GM12892 (cell line): ENCODE measurements at regions not wholly inside any gene's neighbourhood (a gene's known extent, or its start where the extent isn't known, plus 50 kb on each side); places are given as distances from the start of the nearest gene placed in this dataset.

Experiments
- POLR2A ChIP-seq: IDR thresholded peaks from 2 replicates; pipeline ENCODE4 v1.6.1; 2011; ENCODE audit warnings: low read depth, low read length, control low read depth
- POLR2AphosphoS5 ChIP-seq: IDR thresholded peaks from 2 replicates; pipeline ENCODE4 v1.6.1; 2011; ENCODE audit warnings: low read depth, low read length, control low read depth
- TAF1 ChIP-seq: IDR thresholded peaks from 2 replicates; pipeline ENCODE4 v1.6.1; 2011; ENCODE audit warnings: low read depth, mild to moderate bottlenecking, control low read depth, low read length, borderline replicate concordance

DNA sequence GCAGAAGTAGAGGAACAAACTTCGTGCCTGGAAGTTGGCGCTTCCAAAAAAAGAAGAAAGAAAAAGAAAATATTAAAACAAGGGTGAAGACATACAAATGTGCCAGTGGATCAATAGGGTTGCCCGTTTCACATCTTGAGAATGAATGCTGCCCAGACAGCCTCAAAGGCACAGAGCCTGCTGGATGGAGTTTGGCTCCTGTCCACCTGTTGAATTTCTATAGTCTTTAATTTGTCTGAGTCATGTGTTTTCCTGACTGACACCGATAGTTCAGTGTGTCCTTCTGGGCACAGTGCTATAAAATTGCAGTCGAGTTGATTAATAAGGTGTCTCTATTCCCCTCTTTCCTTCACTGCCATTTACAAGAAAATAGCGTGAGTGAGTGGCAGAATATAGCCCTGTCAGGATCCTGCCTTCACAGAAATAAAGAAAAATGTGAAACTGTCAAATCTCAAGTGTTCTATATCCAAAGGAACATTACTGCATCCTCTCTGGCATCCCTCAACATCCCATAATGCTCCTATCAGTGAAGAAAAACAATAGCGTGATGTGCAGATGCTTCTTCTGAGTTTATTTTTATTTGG lies 471.3 kb upstream of the AUTS2 start:
- TF ChIP-seq TAF1 (no peak), POLR2A (no peak), POLR2AphosphoS5 (no peak)
